Nephron progenitor cell (in vitro differentiated cells): ENCODE measurements at regions not wholly inside any gene's neighbourhood (a gene's known extent, or its start where the extent isn't known, plus 50 kb on each side); places are given as distances from the start of the nearest gene placed in this dataset.

Experiments used
- DNase-seq: peaks from one replicate; pipeline ENCODE4 v3.0.0; 2021
- H3K27ac Mint-ChIP-seq: 2 replicates; pipeline ENCODE4 v1.8.0; 2021; ENCODE audit warnings: mild to moderate bottlenecking, moderate library complexity, mixed read lengths
- H3K27me3 Mint-ChIP-seq: 2 replicates; pipeline ENCODE4 v1.8.0; 2021; ENCODE audit warnings: mild to moderate bottlenecking, low read depth, mixed read lengths; ENCODE audit not compliant: poor library complexity
- H3K36me3 Mint-ChIP-seq: 2 replicates; pipeline ENCODE4 v1.8.0; 2021; ENCODE audit warnings: low read depth, mixed read lengths
- H3K4me1 Mint-ChIP-seq: 2 replicates; pipeline ENCODE4 v1.8.0; 2021; ENCODE audit warnings: mixed read lengths
- H3K4me3 Mint-ChIP-seq: 2 replicates; pipeline ENCODE4 v1.8.0; 2021; ENCODE audit warnings: mild to moderate bottlenecking, moderate library complexity, mixed read lengths
- H3K9me3 Mint-ChIP-seq: 2 replicates; pipeline ENCODE4 v1.8.0; 2021; ENCODE audit warnings: mild to moderate bottlenecking, moderate library complexity, mixed read lengths
- CTCF ChIP-seq: fragments of 200-600 bp; sonication (generic); IDR thresholded peaks from 2 replicates; pipeline ENCODE4 v1.5.0; 2021; ENCODE audit warnings: antibody characterized with exemption

- TF ChIP-seq CTCF, result no peak
- Mint-ChIP-seq H3K27me3 (no peaks in the 10 kb centered on the region), H3K27ac (no peak overlapping the region), H3K36me3 (no peaks in the 10 kb centered on the region), H3K9me3 (no peaks in the 10 kb centered on the region), H3K4me3 (no peak overlapping the region), H3K4me1 (no peaks in the 10 kb centered on the region)
- no peak for DNase-seq
Measured at GRCh38 chr10:4294271-4294670, 509.3 kb upstream of the KLF6 start.

DNA sequence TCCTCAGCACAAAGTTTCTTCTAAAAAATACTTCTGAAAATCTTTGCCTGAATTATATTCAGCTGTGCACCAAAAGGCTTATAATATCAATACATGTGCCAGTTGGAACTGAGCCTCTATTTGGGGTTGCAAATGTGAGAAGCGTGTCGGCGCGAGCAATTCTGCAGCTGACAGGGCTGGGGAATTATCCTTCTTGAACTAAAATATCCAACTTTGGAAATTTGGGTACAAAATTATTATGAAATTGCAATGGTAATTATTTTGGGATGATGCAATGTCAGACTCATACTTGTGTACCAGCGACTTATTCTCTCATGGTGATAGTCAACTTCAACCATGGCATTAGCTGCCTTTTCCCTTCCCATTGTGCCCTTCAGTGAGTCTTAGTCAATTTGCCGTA lies 507.0 kb upstream of the KLF6 start:
- no peak overlapping the region for H3K27ac Mint-ChIP-seq
- H3K4me1 Mint-ChIP-seq, result no peaks in the 10 kb centered on the region
- H3K9me3 Mint-ChIP-seq, result no peaks in the 10 kb centered on the region
- no peak for DNase-seq
- no peak overlapping the region for H3K4me3 Mint-ChIP-seq
- no peaks in the 10 kb centered on the region for H3K27me3 Mint-ChIP-seq
- no peak for TF ChIP-seq CTCF
- no peaks in the 10 kb centered on the region for H3K36me3 Mint-ChIP-seq

DNA sequence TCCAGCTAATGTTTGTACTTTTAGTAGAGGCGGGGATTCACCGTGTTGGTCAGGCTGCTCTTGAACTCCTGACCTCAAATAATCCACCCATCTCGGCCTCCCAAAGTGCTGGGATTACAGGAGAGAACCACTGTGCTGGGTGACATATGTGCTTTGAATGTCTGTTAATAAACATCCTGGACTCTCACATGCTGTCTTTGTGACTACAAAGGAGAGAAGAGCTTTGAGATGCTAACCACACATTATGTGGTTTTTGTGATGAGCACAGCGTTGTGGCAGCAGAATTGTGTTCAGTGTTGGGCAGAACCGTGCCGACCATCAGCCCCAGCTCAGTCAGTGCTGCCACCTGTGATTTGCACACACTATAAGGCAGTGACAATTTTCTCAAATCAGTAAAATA lies 500.1 kb upstream of the KLF6 start:
- Mint-ChIP-seq H3K27me3 (no peaks in the 10 kb centered on the region), H3K4me1 (peaks cover 31% of the 10 kb centered on the region), H3K27ac (no peak overlapping the region), H3K36me3 (no peaks in the 10 kb centered on the region), H3K4me3 (no peak overlapping the region), H3K9me3 (peaks cover 4% of the 10 kb centered on the region)
- DNase-seq, result no peak
- TF ChIP-seq CTCF, result no peak

GRCh38 chr10:4283846-4284610 lies 499.0 kb upstream of the KLF6 start:
- no peak overlapping the region for H3K27ac Mint-ChIP-seq

GRCh38 chr10:4282496-4282895 lies 497.5 kb upstream of the KLF6 start:
- no peak for TF ChIP-seq CTCF
- H3K27ac Mint-ChIP-seq, result no peak overlapping the region
- no peak for DNase-seq
- no peak overlapping the region for H3K4me3 Mint-ChIP-seq
- peaks cover 2% of the 10 kb centered on the region for H3K27me3 Mint-ChIP-seq
- peaks cover 4% of the 10 kb centered on the region for H3K9me3 Mint-ChIP-seq
- no peaks in the 10 kb centered on the region for H3K36me3 Mint-ChIP-seq
- peaks cover 46% of the 10 kb centered on the region for H3K4me1 Mint-ChIP-seq

More at GRCh38 chr10:4283846-4284610, 499.0 kb upstream of the KLF6 start:
- no peak for TF ChIP-seq CTCF
- H3K9me3 Mint-ChIP-seq, result peaks cover 4% of the 10 kb centered on the region
- no peaks in the 10 kb centered on the region for H3K36me3 Mint-ChIP-seq
- no peak overlapping the region for H3K4me3 Mint-ChIP-seq
- H3K27me3 Mint-ChIP-seq, result peaks cover 2% of the 10 kb centered on the region
- no peak for DNase-seq
- H3K4me1 Mint-ChIP-seq, result peaks cover 42% of the 10 kb centered on the region

- DNase-seq, result no peak
- H3K27me3 Mint-ChIP-seq, result peaks cover 2% of the 10 kb centered on the region
- H3K4me1 Mint-ChIP-seq, result peaks cover 46% of the 10 kb centered on the region
- H3K4me3 Mint-ChIP-seq, result no peak overlapping the region
- no peak for TF ChIP-seq CTCF
- H3K36me3 Mint-ChIP-seq, result no peaks in the 10 kb centered on the region
- no peak overlapping the region for H3K27ac Mint-ChIP-seq
- peaks cover 4% of the 10 kb centered on the region for H3K9me3 Mint-ChIP-seq
Measured at GRCh38 chr10:4281190-4281825, 496.3 kb upstream of the KLF6 start.
